Liver (tissue), 8 donors: ENCODE measurements at regions not wholly inside any gene's neighbourhood (a gene's known extent, or its start where the extent isn't known, plus 50 kb on each side); places are given as distances from the start of the nearest gene placed in this dataset.

Source experiments
- DNase-seq: peaks from one replicate; pipeline ENCODE4 v3.0.0-alpha.2; 2017; ENCODE audit warnings: low spot score
- H3K27ac ChIP-seq, 2 donors: one replicate each; pipeline ENCODE4 v1.7.0; 2013; ENCODE audit warnings: inconsistent platforms in 2 of 2, low read length in 2 of 2, control low read depth in 1 of 2, low read depth in 1 of 2, mild to moderate bottlenecking in 1 of 2
- H3K27me3 ChIP-seq, 4 donors: one replicate each; pipeline versions ENCODE4 v1.6.1 to v1.7.0; 2013; ENCODE audit warnings: low read length in 3 of 4, inconsistent platforms in 1 of 4, mild to moderate bottlenecking in 1 of 4, moderate library complexity in 1 of 4; ENCODE audit not compliant: control insufficient read depth in 4 of 4, insufficient read depth in 4 of 4
- H3K36me3 ChIP-seq, 4 donors: one replicate each; pipeline versions ENCODE4 v1.6.1 to v1.7.0; 2013; ENCODE audit warnings: low read length in 3 of 4, mild to moderate bottlenecking in 3 of 4, low read depth in 1 of 4, moderate library complexity in 1 of 4; ENCODE audit not compliant: control insufficient read depth in 4 of 4, insufficient read depth in 3 of 4
- H3K4me1 ChIP-seq, 4 donors: one replicate each; pipeline versions ENCODE4 v1.6.1 to v1.7.0; 2013; ENCODE audit warnings: low read length in 3 of 4, mild to moderate bottlenecking in 3 of 4, moderate library complexity in 1 of 4; ENCODE audit not compliant: control insufficient read depth in 4 of 4, insufficient read depth in 4 of 4
- H3K4me3 ChIP-seq, 3 donors: one replicate each; pipeline versions ENCODE4 v1.6.1 to v1.7.0; 2013; ENCODE audit warnings: low read length in 3 of 3, control low read depth in 1 of 3, low read depth in 1 of 3, mild to moderate bottlenecking in 1 of 3
- H3K9ac ChIP-seq, 2 donors: one replicate each; pipeline ENCODE4 v1.7.0; 2013; ENCODE audit warnings: low read length in 2 of 2, mild to moderate bottlenecking in 2 of 2, moderate library complexity in 2 of 2, control low read depth in 1 of 2, low read depth in 1 of 2
- H3K9me3 ChIP-seq, 4 donors: one replicate each; pipeline versions ENCODE4 v1.6.1 to v1.7.0; 2013; ENCODE audit warnings: low read length in 3 of 4; ENCODE audit not compliant: control insufficient read depth in 4 of 4
- ATF3 ChIP-seq: IDR thresholded peaks from 2 replicates; pipeline ENCODE4 v1.6.1; 2016; ENCODE audit warnings: antibody characterized with exemption
- CTCF ChIP-seq: fragments of 150-350 bp; IDR thresholded peaks from 2 replicates; pipeline ENCODE4 v1.5.1; 2017; ENCODE audit warnings: improper control_type of control experiment, low read depth, low read length; ENCODE audit not compliant: missing input control
- EGR1 ChIP-seq, 2 donors: IDR thresholded peaks; 2 replicates each; pipeline ENCODE4 v1.6.1; 2016 to 2018; ENCODE audit warnings: antibody characterized with exemption in 2 of 2, low read depth in 2 of 2
- FOXA1 ChIP-seq: IDR thresholded peaks from 2 replicates; pipeline ENCODE4 v1.6.1; 2016; ENCODE audit warnings: antibody characterized with exemption
- FOXA2 ChIP-seq: IDR thresholded peaks from 2 replicates; pipeline ENCODE4 v1.6.1; 2016; ENCODE audit warnings: antibody characterized with exemption
- GABPA ChIP-seq, 2 donors: IDR thresholded peaks in 1 of 2; conservative IDR thresholded peaks in 1 of 2; 2 replicates each; pipeline ENCODE4 v1.6.1; 2016; ENCODE audit warnings: antibody characterized with exemption in 2 of 2, mild to moderate bottlenecking in 1 of 2, moderate library complexity in 1 of 2
- HNF4A ChIP-seq, 2 donors: conservative IDR thresholded peaks; 2 replicates each; pipeline ENCODE4 v1.6.1; 2016; ENCODE audit warnings: antibody characterized with exemption in 2 of 2, mild to moderate bottlenecking in 2 of 2
- HNF4G ChIP-seq: IDR thresholded peaks from 2 replicates; pipeline ENCODE4 v1.6.1; 2016; ENCODE audit warnings: antibody characterized with exemption
- JUND ChIP-seq, 2 donors: IDR thresholded peaks; 2 replicates each; pipeline ENCODE4 v1.6.1; 2016; ENCODE audit warnings: antibody characterized with exemption in 2 of 2
- MAX ChIP-seq: IDR thresholded peaks from 2 replicates; pipeline ENCODE4 v1.6.1; 2016; ENCODE audit warnings: antibody characterized with exemption
- NR2F2 ChIP-seq: IDR thresholded peaks from 2 replicates; pipeline ENCODE4 v1.6.1; 2016; ENCODE audit warnings: antibody characterized with exemption
- RAD21 ChIP-seq, 2 donors: IDR thresholded peaks; 2 replicates each; pipeline ENCODE4 v1.6.1; 2016; ENCODE audit warnings: antibody characterized with exemption in 2 of 2, mild to moderate bottlenecking in 2 of 2
- REST ChIP-seq: IDR thresholded peaks from 2 replicates; pipeline ENCODE4 v1.6.1; 2016; ENCODE audit warnings: antibody characterized with exemption, mild to moderate bottlenecking
- RXRA ChIP-seq, 2 donors: IDR thresholded peaks; 2 replicates each; pipeline ENCODE4 v1.6.1; 2017 to 2018; ENCODE audit warnings: antibody characterized with exemption in 2 of 2, mild to moderate bottlenecking in 1 of 2
- SP1 ChIP-seq: IDR thresholded peaks from 2 replicates; pipeline ENCODE4 v1.6.1; 2018; ENCODE audit warnings: antibody characterized with exemption, mild to moderate bottlenecking
- YY1 ChIP-seq: IDR thresholded peaks from 2 replicates; pipeline ENCODE4 v1.6.1; 2016; ENCODE audit warnings: antibody characterized with exemption, mild to moderate bottlenecking
- WGBS: extraction: QIAGEN DNeasy Blood & Tissue Kit; methylation state at CpG from one replicate; pipeline ENCODE4 v1.1.7; 2013; 5-methylcytosine and 5-hydroxymethylcytosine counted together
- TF ChIP-seq, protein P1 (sequence below): IDR thresholded peaks from 2 replicates; pipeline ENCODE4 v1.6.1; 2016; ENCODE audit warnings: antibody characterized with exemption
- donor health status: healthy.
- donor health status: healthy.
- donor health status: healthy.
- donor health status: healthy.
- donor health status: healthy.

- no peak overlapping the region for H3K27ac ChIP-seq
- WGBS = 95% methylated on average over 3 of the region's 3 CpGs
Observed at GRCh38 chr4:38453253-38453881, 210.6 kb upstream of the KLF3 start.

DNA sequence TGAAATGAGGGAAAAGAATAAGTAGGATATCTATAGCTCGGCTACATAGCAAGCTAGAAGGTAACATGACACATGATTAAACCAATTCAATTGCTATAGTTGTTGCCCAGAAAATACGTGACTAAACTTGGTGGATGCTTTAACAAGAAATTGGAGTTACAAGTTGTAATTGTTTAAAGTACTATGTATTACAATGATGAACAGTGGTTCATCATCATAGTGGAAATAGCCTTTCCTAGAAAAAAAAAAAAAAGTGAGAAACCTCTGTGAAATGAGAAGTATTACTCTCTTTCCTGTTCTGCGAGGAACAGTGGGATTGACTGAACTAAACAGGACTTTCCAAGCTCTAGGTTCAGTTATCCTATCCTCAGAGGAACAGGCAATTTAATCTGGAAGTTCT lies 209.7 kb upstream of the KLF3 start:
- Histone ChIP-seq H3K9ac (no peak overlapping the region), H3K9me3 (no peaks in the 10 kb centered on the region), H3K4me3 (no peak overlapping the region), H3K4me1 (peaks cover 0 to 15% (median 6%) of the 10 kb centered on the region in 4 donors), H3K27ac (no peak overlapping the region), H3K36me3 (no peaks in the 10 kb centered on the region), H3K27me3 (no peaks in the 10 kb centered on the region)
- WGBS = 92% methylated on average over 3 of the region's 3 CpGs
- no peak for DNase-seq
- no peak for TF ChIP-seq RXRA (IDR thresholded peaks at IDR 0.05)
- no peak for TF ChIP-seq RAD21 (IDR thresholded peaks at IDR 0.05)
- TF ChIP-seq JUND (IDR thresholded peaks at IDR 0.05) = no peak
- TF ChIP-seq SP1 = no peak
- TF ChIP-seq NR2F2 = no peak
- TF ChIP-seq GABPA (IDR thresholded peaks at IDR 0.05 in 1 of 2, conservative IDR thresholded peaks at IDR 0.05 in 1 of 2) = no peak
- TF ChIP-seq EGR1 (IDR thresholded peaks at IDR 0.05; ENCODE audit: low read depth in 2 of 2) = no peak
- no peak for TF ChIP-seq CTCF
- no peak for TF ChIP-seq FOXA2
- TF ChIP-seq, protein P1, sequence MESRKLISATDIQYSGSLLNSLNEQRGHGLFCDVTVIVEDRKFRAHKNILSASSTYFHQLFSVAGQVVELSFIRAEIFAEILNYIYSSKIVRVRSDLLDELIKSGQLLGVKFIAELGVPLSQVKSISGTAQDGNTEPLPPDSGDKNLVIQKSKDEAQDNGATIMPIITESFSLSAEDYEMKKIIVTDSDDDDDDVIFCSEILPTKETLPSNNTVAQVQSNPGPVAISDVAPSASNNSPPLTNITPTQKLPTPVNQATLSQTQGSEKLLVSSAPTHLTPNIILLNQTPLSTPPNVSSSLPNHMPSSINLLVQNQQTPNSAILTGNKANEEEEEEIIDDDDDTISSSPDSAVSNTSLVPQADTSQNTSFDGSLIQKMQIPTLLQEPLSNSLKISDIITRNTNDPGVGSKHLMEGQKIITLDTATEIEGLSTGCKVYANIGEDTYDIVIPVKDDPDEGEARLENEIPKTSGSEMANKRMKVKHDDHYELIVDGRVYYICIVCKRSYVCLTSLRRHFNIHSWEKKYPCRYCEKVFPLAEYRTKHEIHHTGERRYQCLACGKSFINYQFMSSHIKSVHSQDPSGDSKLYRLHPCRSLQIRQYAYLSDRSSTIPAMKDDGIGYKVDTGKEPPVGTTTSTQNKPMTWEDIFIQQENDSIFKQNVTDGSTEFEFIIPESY = no peak
- TF ChIP-seq FOXA1 = no peak
- no peak for TF ChIP-seq MAX
- TF ChIP-seq ATF3 = no peak
- no peak for TF ChIP-seq REST
- TF ChIP-seq HNF4G = no peak
- no peak for TF ChIP-seq HNF4A (conservative IDR thresholded peaks at IDR 0.05)
- no peak for TF ChIP-seq YY1

More at GRCh38 chr4:38453253-38453881, 210.6 kb upstream of the KLF3 start:
- Histone ChIP-seq H3K4me1 (peaks cover 0 to 15% (median 6%) of the 10 kb centered on the region in 4 donors), H3K9ac (no peak overlapping the region), H3K27me3 (no peaks in the 10 kb centered on the region), H3K4me3 (no peak overlapping the region), H3K36me3 (no peaks in the 10 kb centered on the region), H3K9me3 (no peaks in the 10 kb centered on the region)
- TF ChIP-seq NR2F2 (no peak), YY1 (no peak), HNF4G (no peak)
- TF ChIP-seq, protein P1 = no peak
- no peak for DNase-seq
